Endothelial cell (in vitro differentiated cells): ENCODE measurements at regions not wholly inside any gene's neighbourhood (a gene's known extent, or its start where the extent isn't known, plus 50 kb on each side); places are given as distances from the start of the nearest gene placed in this dataset.

Experiments
- DNase-seq: peaks from one replicate; pipeline ENCODE4 v3.0.0; 2021; ENCODE audit warnings: low spot score
- H3K27ac Mint-ChIP-seq: one replicate; pipeline ENCODE4 v1.8.0; 2021; ENCODE audit warnings: mixed read lengths, inconsistent platforms; ENCODE audit not compliant: unreplicated experiment
- H3K27me3 Mint-ChIP-seq: one replicate; pipeline ENCODE4 v1.8.0; 2021; ENCODE audit warnings: mild to moderate bottlenecking, moderate library complexity, mixed read lengths, inconsistent platforms; ENCODE audit not compliant: unreplicated experiment
- H3K36me3 Mint-ChIP-seq: one replicate; pipeline ENCODE4 v1.8.0; 2021; ENCODE audit warnings: mild to moderate bottlenecking, low read depth, mixed read lengths, inconsistent platforms; ENCODE audit not compliant: unreplicated experiment
- H3K4me1 Mint-ChIP-seq: one replicate; pipeline ENCODE4 v1.8.0; 2021; ENCODE audit warnings: mild to moderate bottlenecking, mixed read lengths, inconsistent platforms; ENCODE audit not compliant: unreplicated experiment
- H3K4me3 Mint-ChIP-seq: one replicate; pipeline ENCODE4 v1.8.0; 2021; ENCODE audit warnings: mild to moderate bottlenecking, mixed read lengths, inconsistent platforms; ENCODE audit not compliant: unreplicated experiment
- H3K9me3 Mint-ChIP-seq: one replicate; pipeline ENCODE4 v1.8.0; 2021; ENCODE audit warnings: mixed read lengths, inconsistent platforms; ENCODE audit not compliant: unreplicated experiment
- TF ChIP-seq, protein P1 (sequence below): fragments of 200-600 bp; sonication (generic); IDR thresholded peaks from one replicate; pipeline ENCODE4 v1.5.0; 2021; ENCODE audit warnings: antibody characterized with exemption; ENCODE audit not compliant: unreplicated experiment

- H3K27ac Mint-ChIP-seq = no peak overlapping the region
- TF ChIP-seq, protein P1, sequence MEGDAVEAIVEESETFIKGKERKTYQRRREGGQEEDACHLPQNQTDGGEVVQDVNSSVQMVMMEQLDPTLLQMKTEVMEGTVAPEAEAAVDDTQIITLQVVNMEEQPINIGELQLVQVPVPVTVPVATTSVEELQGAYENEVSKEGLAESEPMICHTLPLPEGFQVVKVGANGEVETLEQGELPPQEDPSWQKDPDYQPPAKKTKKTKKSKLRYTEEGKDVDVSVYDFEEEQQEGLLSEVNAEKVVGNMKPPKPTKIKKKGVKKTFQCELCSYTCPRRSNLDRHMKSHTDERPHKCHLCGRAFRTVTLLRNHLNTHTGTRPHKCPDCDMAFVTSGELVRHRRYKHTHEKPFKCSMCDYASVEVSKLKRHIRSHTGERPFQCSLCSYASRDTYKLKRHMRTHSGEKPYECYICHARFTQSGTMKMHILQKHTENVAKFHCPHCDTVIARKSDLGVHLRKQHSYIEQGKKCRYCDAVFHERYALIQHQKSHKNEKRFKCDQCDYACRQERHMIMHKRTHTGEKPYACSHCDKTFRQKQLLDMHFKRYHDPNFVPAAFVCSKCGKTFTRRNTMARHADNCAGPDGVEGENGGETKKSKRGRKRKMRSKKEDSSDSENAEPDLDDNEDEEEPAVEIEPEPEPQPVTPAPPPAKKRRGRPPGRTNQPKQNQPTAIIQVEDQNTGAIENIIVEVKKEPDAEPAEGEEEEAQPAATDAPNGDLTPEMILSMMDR = no peak
- no peaks in the 10 kb centered on the region for H3K36me3 Mint-ChIP-seq
- H3K27me3 Mint-ChIP-seq = no peaks in the 10 kb centered on the region
- no peaks in the 10 kb centered on the region for H3K9me3 Mint-ChIP-seq
- H3K4me3 Mint-ChIP-seq = no peak overlapping the region
- H3K4me1 Mint-ChIP-seq = no peaks in the 10 kb centered on the region
- no peak for DNase-seq
These were observed 129.8 kb upstream of the SLC24A2 start for GRCh38 chr9:19918630-19919029.

- TF ChIP-seq, protein P1 = no peak
- Mint-ChIP-seq H3K4me1 (no peaks in the 10 kb centered on the region), H3K27ac (no peak overlapping the region), H3K27me3 (no peaks in the 10 kb centered on the region), H3K36me3 (no peaks in the 10 kb centered on the region), H3K9me3 (no peaks in the 10 kb centered on the region), H3K4me3 (no peak overlapping the region)
- no peak for DNase-seq
These were observed 125.2 kb upstream of the SLC24A2 start for GRCh38 chr9:19914044-19914443.

DNA sequence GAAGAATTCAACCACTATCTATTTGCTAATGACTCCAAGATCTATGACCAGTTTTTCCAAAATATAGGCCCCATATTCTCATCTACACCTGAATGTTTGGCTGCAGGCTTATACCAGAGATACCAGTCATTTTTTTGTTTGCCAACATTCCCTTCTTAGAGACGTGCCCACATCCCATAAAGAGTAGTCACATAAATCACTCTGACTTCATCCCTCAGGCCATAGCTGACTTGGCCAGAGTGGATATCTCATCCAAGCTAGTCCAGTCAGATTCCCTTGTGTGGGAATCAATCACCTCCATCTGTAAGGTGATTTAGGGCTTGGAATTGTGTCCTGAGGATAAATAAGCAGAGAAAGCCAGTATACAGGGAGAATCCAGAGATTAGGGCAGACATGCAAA is 124.3 kb upstream of the SLC24A2 start:
- no peaks in the 10 kb centered on the region for H3K36me3 Mint-ChIP-seq
- TF ChIP-seq, protein P1 = no peak
- H3K4me3 Mint-ChIP-seq = no peak overlapping the region
- H3K27ac Mint-ChIP-seq = no peak overlapping the region
- H3K4me1 Mint-ChIP-seq = no peaks in the 10 kb centered on the region
- H3K9me3 Mint-ChIP-seq = no peaks in the 10 kb centered on the region
- DNase-seq = no peak
- no peaks in the 10 kb centered on the region for H3K27me3 Mint-ChIP-seq

DNA sequence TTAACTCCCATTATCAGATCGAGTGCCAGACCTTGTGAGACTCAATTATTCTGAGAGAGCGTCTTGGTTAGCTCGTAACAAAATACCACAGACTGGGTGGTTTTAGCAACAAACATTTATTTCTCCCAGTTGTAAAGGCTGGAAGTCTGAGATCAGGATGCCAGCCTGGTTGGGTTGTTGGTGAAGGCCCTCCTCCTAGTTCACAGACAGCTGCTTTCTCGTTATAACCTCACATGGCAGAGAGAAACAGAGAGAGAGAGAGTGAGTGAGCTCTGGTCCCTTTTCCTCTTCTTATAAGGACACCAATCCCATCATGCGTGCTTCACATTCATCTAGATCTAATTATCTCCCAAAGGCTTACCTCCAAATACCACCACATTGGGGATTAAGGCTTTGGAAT is 114.2 kb upstream of the SLC24A2 start:
- Mint-ChIP-seq H3K27ac (no peak overlapping the region), H3K4me3 (no peak overlapping the region), H3K4me1 (no peaks in the 10 kb centered on the region), H3K9me3 (no peaks in the 10 kb centered on the region), H3K27me3 (peaks cover 4% of the 10 kb centered on the region), H3K36me3 (no peaks in the 10 kb centered on the region)
- no peak for DNase-seq
- TF ChIP-seq, protein P1 = no peak

- Mint-ChIP-seq H3K36me3 (no peaks in the 10 kb centered on the region), H3K4me1 (no peaks in the 10 kb centered on the region), H3K4me3 (no peak overlapping the region), H3K9me3 (no peaks in the 10 kb centered on the region), H3K27ac (no peak overlapping the region), H3K27me3 (peaks cover 4% of the 10 kb centered on the region)
- DNase-seq = no peak
- TF ChIP-seq, protein P1 = no peak
These were observed 112.7 kb upstream of the SLC24A2 start for GRCh38 chr9:19901586-19901985.
